ENCODE measurements at regions not wholly inside any gene's neighbourhood (a gene's known extent, or its start where the extent isn't known, plus 50 kb on each side); places are given as distances from the start of the nearest gene placed in this dataset.

GRCh38 chr1:29539971-29540370 lies 303.6 kb downstream of the PTPRU start:
- H3K4me3 ChIP-seq (ENCODE audit: low read depth, low read length), result no peak overlapping the region
- no peak for TF ChIP-seq CTCF (conservative IDR thresholded peaks at IDR 0.05; ENCODE audit: low read depth, low read length)
- no peak for DNase-seq (ENCODE audit: low read depth)

DNA sequence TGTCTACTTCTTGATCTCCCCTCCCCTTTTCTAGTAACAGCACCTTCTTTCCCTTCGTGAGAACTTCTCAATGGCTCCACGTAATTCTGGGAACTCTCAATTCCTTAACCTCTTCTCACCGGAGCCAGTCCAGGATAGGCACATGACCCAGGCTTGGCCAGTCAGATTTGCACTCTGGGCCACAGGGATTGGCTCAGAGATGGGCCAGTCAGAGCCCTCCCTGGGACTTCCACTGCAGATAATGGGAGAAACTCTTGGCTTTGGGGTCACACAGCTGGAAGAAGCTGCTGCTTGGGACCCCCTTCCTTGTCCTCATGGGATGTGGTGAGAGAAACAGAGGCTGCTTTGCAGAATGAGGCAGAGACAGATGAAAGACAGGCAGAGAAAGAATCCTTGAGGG lies 302.3 kb downstream of the PTPRU start:
- TF ChIP-seq CTCF (conservative IDR thresholded peaks at IDR 0.05; ENCODE audit: low read depth, low read length), result no peak
- DNase-seq (ENCODE audit: low read depth), result no peak

GRCh38 chr1:29532751-29533150 lies 296.4 kb downstream of the PTPRU start:
- TF ChIP-seq CTCF (conservative IDR thresholded peaks at IDR 0.05; ENCODE audit: low read depth, low read length), result no peak
- DNase-seq (ENCODE audit: low read depth), result no peak
- H3K4me3 ChIP-seq (ENCODE audit: low read depth, low read length), result no peak overlapping the region

More for the DNA sequence above, 302.3 kb downstream of the PTPRU start:
- no peak overlapping the region for H3K4me3 ChIP-seq (ENCODE audit: low read depth, low read length)

GRCh38 chr1:29532285-29532684 lies 296.0 kb downstream of the PTPRU start:
- no peak for DNase-seq (ENCODE audit: low read depth)
- no peak for TF ChIP-seq CTCF (conservative IDR thresholded peaks at IDR 0.05; ENCODE audit: low read depth, low read length)
- no peak overlapping the region for H3K4me3 ChIP-seq (ENCODE audit: low read depth, low read length)

- no peak for DNase-seq (ENCODE audit: low read depth)
- no peak for TF ChIP-seq CTCF (conservative IDR thresholded peaks at IDR 0.05; ENCODE audit: low read depth, low read length)
Observed at GRCh38 chr1:29531596-29531995, 295.3 kb downstream of the PTPRU start.

GRCh38 chr1:29529677-29530278 lies 293.5 kb downstream of the PTPRU start:
- no peak for DNase-seq (ENCODE audit: low read depth)
- no peak overlapping the region for H3K4me3 ChIP-seq (ENCODE audit: low read depth, low read length)
- no peak for TF ChIP-seq CTCF (conservative IDR thresholded peaks at IDR 0.05; ENCODE audit: low read depth, low read length)

More at GRCh38 chr1:29531596-29531995, 295.3 kb downstream of the PTPRU start:
- H3K4me3 ChIP-seq (ENCODE audit: low read depth, low read length), result no peak overlapping the region

- TF ChIP-seq CTCF (conservative IDR thresholded peaks at IDR 0.05; ENCODE audit: low read depth, low read length), result no peak
- no peak for DNase-seq (ENCODE audit: low read depth)
- no peak overlapping the region for H3K4me3 ChIP-seq (ENCODE audit: low read depth, low read length)
Observed at GRCh38 chr1:29527314-29528004, 291.1 kb downstream of the PTPRU start.

Measured in epithelial cell of proximal tubule (primary cell).